Endothelial cell of hepatic sinusoid (primary cell): ENCODE measurements at regions not wholly inside any gene's neighbourhood (a gene's known extent, or its start where the extent isn't known, plus 50 kb on each side); places are given as distances from the start of the nearest gene placed in this dataset.

Experiments used
- in situ Hi-C: cut with HindIII; loops from 2 replicates; pipeline ENCODE4 v1.10.0; 2017; ENCODE audit warnings: low sequenced_read_pairs

- in situ Hi-C loops: no loop called here
These were observed 245.0 kb downstream of the ATP23 start for GRCh38 chr12:58186401-58186800.

GRCh38 chr12:58186914-58187313 is 245.5 kb downstream of the ATP23 start:
- in situ Hi-C loops: no loop called here

GRCh38 chr12:58189030-58189429 is 247.7 kb downstream of the ATP23 start:
- in situ Hi-C loops: no loop called here

DNA sequence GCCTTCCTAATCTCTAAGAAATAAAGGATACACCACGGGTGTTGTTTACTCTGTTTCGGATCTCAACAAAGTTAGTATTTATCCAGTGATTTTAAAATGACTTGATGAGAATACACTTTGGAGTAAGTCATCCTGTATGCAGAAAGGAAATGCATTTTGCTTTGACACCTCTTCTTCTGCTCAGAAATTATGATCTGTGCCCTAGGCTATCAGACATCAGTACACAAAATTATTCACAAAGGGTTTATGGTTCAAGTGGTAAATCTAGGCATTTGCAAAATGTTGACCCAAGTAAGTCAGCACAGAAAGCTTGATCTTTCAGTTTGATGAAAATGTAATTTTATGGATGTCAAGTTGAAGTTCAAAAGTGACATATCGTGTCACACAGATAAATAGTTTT is 248.5 kb downstream of the ATP23 start:
- in situ Hi-C loops: no loop called here

DNA sequence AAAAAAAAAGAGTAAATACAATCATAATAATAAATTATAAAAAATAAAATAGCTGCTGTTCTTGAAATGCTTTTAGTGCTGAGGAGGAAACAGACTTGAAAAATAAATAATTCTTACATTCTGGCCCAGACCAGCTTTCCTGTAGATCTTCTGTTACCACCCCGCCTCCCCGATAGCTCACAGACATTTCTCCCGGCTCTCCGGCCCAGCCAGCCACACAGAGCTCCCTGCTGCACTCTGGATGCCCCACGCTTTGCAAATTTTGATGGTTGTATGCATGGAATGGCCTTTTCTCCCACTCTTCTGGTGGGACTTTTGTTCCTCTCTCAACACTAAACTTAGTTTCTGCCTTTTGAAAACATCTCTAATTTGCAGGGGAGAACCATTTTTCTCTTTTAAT is 249.3 kb downstream of the ATP23 start:
- in situ Hi-C loops: no loop called here

DNA sequence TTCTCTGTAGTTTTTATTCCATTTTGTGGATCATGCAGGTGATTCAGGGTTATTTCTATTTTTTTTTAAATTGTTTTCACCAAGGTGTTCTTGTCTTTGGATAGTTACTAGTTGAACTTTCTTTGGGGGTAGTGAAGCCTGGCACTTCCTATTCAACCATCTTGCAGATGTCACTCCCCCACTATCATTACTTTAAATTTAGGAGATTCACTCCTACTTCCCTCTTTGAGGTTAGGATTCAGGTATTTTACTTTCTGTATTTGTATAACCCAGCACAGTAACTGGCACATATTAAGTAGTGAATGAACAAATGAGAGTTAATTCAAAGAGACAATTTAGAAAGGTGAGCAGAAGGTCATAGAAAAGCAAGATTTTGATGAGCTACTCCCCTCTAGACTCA is 255.6 kb downstream of the ATP23 start:
- in situ Hi-C loops: no loop called here

DNA sequence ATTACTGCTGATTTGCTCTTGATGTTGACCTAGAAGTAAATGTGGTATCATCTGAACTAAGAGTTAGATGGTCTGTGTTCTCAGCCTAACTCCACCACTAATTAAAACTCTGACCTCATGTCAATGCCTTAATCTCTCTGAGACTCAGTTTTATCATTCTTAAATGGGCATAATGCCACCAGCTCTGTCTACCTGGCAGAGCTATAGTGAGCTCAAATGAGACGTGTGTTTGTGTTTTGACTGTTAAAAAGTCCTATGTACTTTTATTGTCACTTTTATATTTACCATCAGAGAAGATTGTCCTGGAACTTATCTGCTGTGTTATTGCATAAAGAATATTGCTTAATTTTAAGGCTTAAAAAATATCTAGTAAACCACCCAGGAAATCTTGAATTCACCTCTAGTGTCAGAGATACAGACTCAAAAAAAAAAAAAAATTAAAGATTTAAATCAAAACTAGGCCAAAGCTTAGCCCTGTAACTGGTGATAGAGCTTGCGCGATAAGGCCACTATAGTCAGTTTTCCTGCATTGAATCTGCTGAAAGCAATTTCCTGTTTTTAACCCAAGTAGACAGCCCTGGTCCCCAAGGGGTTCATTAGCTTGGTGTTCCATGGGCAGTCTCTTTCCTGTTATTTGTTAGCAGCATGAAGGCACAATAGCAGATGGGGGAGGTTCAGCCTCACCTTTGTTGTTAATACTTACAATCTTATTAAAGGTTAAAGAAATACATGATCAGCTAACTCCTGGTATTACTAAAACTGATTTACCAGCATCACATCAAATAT is 261.8 kb downstream of the ATP23 start:
- in situ Hi-C loops: no loop called here

DNA sequence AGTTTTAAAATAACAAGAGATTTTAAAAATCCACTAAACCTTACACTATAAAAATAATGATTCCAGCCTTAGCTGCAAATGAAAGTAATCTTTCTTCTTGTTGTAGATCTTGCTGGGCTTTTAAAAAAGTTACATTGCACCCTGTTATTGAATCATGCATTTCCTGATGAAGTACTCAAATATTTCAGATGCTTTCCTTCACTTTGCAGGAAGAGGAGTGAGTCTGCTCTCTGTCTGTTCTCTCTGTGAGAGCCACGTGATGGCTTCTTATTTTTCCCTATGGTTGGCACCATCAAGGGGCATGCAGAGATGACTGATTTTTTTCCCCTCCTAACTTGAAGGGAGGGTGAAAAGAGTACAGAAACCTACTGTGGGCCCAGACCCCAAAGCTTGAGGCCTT is 262.7 kb downstream of the ATP23 start:
- in situ Hi-C loops: no loop called here

DNA sequence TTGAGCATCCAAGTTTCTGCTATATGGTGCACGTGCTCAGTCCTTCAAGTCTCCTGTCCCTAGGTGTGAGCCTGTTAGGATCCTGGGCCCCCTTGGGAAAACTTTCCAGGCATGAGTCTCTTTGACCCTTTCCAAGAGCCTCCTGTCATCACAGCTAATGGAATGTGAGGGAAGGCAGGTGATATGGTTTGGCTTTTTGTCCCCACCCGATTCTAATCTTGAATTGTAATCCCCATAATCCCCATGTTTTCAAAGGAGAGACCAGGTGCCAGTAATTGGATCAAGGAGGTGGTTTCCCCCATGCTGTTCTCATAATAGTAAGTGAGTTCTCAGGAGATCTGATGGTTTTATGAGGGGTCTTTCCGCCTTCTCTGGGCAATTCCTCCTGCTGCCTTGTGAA is 265.5 kb downstream of the ATP23 start:
- in situ Hi-C loops: no loop called here

DNA sequence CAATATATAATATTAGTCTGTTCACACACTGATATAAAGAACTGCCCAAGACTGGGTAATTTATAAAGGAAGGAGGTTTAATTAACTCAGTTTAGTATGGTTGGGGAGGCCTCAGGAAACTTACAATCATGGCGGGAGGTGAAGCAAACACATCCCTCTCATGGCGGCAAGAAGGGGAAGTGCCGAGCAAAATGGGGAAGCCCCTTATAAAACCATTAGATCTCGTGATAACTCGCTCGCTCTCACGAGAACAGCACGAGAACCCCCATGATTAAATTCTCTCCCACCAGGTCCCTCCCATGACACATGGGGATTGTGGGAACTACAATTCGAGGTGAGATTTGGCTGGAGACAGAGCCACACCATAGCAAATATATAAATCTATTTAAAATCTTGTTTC is 269.8 kb downstream of the ATP23 start:
- in situ Hi-C loops: no loop called here

- in situ Hi-C loops: no loop called here
These were observed 275.8 kb downstream of the ATP23 start for GRCh38 chr12:58217130-58217529.

DNA sequence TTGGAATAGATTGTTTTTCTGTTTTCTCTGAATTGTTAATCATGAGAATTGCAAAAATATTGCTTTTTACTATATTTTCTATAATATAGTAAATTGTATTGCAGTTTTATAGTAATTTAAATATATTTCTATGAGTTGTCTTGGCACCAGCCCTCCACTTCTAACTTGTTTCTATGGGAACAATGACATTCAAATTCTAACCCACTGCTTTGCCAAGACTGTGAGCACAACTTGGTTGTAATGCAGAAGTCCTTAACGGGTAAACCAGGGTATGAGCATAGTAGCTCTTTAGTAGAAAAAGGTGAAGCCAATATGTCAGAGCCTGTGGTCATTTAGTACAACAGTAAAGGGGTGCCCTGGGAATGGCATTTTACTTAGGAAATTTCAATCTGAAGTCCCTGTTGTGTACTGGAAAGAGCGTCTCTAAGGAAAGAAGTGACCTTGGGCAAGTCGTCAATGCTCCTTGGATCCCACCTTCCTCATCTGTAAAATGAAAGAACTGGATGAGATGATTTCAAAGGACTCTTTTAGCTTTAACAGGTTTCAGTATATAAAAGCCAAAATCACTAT is 283.3 kb downstream of the ATP23 start:
- in situ Hi-C loops: no loop called here

- in situ Hi-C loops: no loop called here
These were observed 284.0 kb downstream of the ATP23 start for GRCh38 chr12:58225203-58225877.

DNA sequence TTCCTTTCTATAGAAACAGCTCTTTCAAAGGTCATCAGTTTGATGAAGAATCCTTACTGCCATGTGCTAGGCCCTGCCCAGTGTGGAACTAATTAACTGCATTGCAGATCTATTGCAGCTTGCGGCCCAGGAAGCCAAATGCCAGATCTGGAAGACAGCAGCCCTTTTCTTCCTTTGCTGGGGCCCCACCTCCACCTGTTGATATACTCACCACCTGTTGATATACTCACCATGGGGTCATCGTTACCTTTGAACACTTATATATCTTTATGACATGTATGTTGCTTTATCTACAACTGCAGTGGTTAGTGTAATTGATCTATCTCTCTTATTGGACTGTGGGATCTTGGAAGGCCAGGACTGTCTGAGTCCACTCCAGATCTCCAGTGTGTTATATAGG is 292.5 kb downstream of the ATP23 start:
- in situ Hi-C loops: no loop called here

DNA sequence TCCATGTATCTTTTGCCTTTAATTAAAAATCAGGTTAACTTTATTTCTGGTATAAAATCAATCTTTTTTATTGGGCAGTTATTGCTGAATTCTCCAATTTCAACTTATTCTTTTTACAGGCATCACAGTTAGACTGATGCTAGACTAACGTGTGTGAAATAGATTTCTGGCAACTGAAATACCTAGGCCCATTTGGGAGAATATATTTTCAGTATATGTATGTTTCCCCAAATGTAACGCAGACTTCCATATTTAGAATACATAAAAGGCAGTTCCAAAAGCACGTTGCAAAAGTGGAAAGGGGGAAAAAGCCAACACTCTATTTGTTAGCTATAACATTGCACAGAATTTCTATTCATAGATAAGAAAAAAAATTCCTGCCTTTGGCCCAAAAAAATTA is 297.0 kb downstream of the ATP23 start:
- in situ Hi-C loops: no loop called here

- in situ Hi-C loops: no loop called here
These were observed 299.7 kb downstream of the ATP23 start for GRCh38 chr12:58241099-58241498.

- in situ Hi-C loops: no loop called here
These were observed 301.6 kb downstream of the ATP23 start for GRCh38 chr12:58242796-58243630.

DNA sequence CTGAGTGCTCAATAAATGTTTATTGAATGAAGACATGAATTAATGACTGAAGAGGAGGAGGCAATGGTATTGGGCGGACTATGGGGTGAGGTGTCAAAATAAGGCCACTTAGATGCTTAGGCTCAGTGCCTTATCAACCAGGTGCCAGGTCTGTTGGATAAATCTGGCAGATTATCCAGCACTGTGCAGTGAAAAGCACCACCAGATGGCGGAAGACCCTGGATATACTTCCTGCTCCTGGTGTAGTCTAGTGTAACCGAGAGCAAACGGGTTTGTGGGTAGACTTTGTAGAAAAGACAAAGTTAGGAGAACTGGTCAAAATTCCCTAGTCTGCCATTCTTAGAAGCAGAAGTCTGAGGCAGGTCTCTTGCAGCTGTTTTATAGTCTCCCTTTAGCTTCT is 306.3 kb downstream of the ATP23 start:
- in situ Hi-C loops: no loop called here

- in situ Hi-C loops: no loop called here
These were observed 307.2 kb downstream of the ATP23 start for GRCh38 chr12:58248599-58248998.

DNA sequence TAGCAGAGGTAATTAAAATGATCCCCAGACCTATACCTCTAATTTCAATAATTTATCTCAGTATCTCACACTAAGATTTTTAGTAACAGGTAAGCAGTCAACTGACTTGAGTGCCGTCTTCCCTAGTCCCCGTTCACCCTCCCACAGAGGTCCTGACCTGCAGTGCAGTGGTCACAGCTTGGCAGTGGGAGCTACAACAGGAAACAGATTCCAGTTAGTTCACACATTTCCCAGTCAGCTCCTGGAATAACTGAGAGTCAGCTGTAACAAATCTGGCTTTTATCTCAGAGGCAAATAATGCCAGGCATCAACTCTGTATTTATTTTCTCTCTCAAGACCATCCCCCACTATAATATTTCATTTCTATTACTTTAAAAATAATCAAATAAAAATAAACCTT is 308.2 kb downstream of the ATP23 start:
- in situ Hi-C loops: no loop called here

GRCh38 chr12:58250077-58250476 is 308.7 kb downstream of the ATP23 start:
- in situ Hi-C loops: no loop called here
